GM12874 (cell line): ENCODE measurements at regions not wholly inside any gene's neighbourhood (a gene's known extent, or its start where the extent isn't known, plus 50 kb on each side); places are given as distances from the start of the nearest gene placed in this dataset.

Source experiments
- TF ChIP-seq, protein P1 (sequence below): IDR thresholded peaks from 2 replicates; pipeline ENCODE4 v1.5.1; 2011; ENCODE audit warnings: low read depth, mild to moderate bottlenecking, control low read depth, low read length, moderate library complexity; ENCODE audit not compliant: insufficient read depth

DNA sequence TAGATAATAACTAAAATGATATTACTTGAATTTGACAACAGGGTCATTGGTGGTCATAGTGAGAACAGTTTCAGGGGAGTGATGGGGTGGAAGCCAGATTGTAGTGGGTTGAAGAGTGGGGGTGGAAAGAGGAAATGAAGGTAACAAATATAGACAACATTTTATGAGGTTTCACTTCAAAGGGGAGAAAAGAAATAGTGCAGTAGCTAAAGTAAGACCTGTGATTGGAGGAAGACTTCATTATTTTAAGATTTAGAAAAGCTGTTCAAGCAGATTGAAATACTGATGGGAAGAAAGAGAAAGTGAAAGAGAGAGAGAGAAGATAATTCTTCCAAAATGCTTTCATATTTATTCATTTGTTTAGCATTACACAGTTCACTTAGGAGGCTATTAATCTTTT is 52.0 kb upstream of the KCNA3 start:
- TF ChIP-seq, protein P1, sequence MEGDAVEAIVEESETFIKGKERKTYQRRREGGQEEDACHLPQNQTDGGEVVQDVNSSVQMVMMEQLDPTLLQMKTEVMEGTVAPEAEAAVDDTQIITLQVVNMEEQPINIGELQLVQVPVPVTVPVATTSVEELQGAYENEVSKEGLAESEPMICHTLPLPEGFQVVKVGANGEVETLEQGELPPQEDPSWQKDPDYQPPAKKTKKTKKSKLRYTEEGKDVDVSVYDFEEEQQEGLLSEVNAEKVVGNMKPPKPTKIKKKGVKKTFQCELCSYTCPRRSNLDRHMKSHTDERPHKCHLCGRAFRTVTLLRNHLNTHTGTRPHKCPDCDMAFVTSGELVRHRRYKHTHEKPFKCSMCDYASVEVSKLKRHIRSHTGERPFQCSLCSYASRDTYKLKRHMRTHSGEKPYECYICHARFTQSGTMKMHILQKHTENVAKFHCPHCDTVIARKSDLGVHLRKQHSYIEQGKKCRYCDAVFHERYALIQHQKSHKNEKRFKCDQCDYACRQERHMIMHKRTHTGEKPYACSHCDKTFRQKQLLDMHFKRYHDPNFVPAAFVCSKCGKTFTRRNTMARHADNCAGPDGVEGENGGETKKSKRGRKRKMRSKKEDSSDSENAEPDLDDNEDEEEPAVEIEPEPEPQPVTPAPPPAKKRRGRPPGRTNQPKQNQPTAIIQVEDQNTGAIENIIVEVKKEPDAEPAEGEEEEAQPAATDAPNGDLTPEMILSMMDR, result no peak
